PC-3 (cell line): ENCODE measurements at regions not wholly inside any gene's neighbourhood (a gene's known extent, or its start where the extent isn't known, plus 50 kb on each side); places are given as distances from the start of the nearest gene placed in this dataset.

Experiments used
- EZH2 ChIP-seq: fragments of 300-600 bp; sonication (generic); IDR thresholded peaks from one replicate; pipeline ENCODE4 v1.6.1; 2017; ENCODE audit warnings: antibody characterized with exemption, mild to moderate bottlenecking, low read length; ENCODE audit not compliant: unreplicated experiment
- TF ChIP-seq, protein P1 (sequence below): fragments of 300-600 bp; sonication (generic); conservative IDR thresholded peaks from 2 replicates; pipeline ENCODE4 v1.5.1; 2017; ENCODE audit warnings: antibody characterized with exemption, low read depth, mild to moderate bottlenecking, low read length

DNA sequence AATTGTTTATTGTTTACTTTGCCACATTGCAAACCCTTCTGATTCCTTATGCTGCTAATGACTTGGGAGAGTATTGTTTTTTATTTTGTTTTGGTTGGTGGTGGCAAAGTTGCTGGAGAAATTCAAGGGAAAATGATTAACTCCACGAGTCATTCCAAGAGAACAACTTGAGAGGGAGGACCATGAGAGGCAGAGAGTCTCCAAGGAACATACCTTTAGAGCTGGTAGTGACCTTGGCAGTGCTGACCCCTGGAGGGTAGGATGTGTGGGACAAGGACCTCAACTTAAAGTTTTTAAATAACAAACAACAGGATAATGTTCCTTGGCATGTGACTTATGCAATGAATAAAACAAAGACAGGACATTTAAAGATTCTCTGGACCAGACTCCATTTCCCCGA, 139.7 kb downstream of the LRRC70 start:
- TF ChIP-seq, protein P1, sequence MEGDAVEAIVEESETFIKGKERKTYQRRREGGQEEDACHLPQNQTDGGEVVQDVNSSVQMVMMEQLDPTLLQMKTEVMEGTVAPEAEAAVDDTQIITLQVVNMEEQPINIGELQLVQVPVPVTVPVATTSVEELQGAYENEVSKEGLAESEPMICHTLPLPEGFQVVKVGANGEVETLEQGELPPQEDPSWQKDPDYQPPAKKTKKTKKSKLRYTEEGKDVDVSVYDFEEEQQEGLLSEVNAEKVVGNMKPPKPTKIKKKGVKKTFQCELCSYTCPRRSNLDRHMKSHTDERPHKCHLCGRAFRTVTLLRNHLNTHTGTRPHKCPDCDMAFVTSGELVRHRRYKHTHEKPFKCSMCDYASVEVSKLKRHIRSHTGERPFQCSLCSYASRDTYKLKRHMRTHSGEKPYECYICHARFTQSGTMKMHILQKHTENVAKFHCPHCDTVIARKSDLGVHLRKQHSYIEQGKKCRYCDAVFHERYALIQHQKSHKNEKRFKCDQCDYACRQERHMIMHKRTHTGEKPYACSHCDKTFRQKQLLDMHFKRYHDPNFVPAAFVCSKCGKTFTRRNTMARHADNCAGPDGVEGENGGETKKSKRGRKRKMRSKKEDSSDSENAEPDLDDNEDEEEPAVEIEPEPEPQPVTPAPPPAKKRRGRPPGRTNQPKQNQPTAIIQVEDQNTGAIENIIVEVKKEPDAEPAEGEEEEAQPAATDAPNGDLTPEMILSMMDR, result no peak
- no peak for TF ChIP-seq EZH2
